GM23338 (cell line): ENCODE measurements at regions not wholly inside any gene's neighbourhood (a gene's known extent, or its start where the extent isn't known, plus 50 kb on each side); places are given as distances from the start of the nearest gene placed in this dataset.

Experiments
- ATAC-seq: fragments of 200-7000 bp; cut with Tn5 transposase; 3 replicates; pipeline ENCODE4 v1.9.1; 2020
- DNase-seq: peaks from one replicate; pipeline ENCODE4 v3.0.0-alpha.2; 2015; ENCODE audit warnings: low spot score
- H2AFZ ChIP-seq: fragments of 200-600 bp; sonication (generic); 2 replicates; pipeline ENCODE4 v1.8.0; 2016; ENCODE audit warnings: antibody characterized with exemption, mild to moderate bottlenecking, moderate library complexity
- H3F3A ChIP-seq: fragments of 200-600 bp; sonication (generic); replicated peaks from 2 replicates; pipeline ENCODE4 v1.8.0; 2017; ENCODE audit warnings: antibody characterized with exemption, mixed run types, low read depth
- H3K27ac ChIP-seq: fragments of 200-600 bp; sonication (generic); 2 replicates; pipeline ENCODE4 v1.6.1; 2016; ENCODE audit warnings: low read depth
- H3K27me3 ChIP-seq: fragments of 200-600 bp; sonication (generic); 2 replicates; pipeline ENCODE4 v1.8.0; 2016; ENCODE audit warnings: mild to moderate bottlenecking, mixed run types, moderate library complexity; ENCODE audit not compliant: insufficient read depth
- H3K36me3 ChIP-seq: fragments of 200-600 bp; sonication (generic); 2 replicates; pipeline ENCODE4 v1.8.0; 2016; ENCODE audit warnings: mild to moderate bottlenecking; ENCODE audit not compliant: insufficient read depth
- H3K4me1 ChIP-seq: fragments of 200-600 bp; sonication (generic); 2 replicates; pipeline ENCODE4 v1.8.0; 2016; ENCODE audit warnings: mild to moderate bottlenecking, moderate library complexity; ENCODE audit not compliant: insufficient read depth
- H3K4me2 ChIP-seq: fragments of 200-600 bp; sonication (generic); 2 replicates; pipeline ENCODE4 v1.7.1; 2017; ENCODE audit warnings: mixed run types
- H3K4me3 ChIP-seq: fragments of 200-600 bp; sonication (generic); 2 replicates; pipeline ENCODE4 v1.6.1; 2016; ENCODE audit warnings: mixed run types
- H3K79me2 ChIP-seq: fragments of 200-600 bp; sonication (generic); replicated peaks from 2 replicates; pipeline ENCODE4 v1.8.0; 2017; ENCODE audit warnings: mild to moderate bottlenecking; ENCODE audit not compliant: insufficient read depth
- H3K9me2 ChIP-seq: fragments of 200-600 bp; sonication (generic); 2 replicates; pipeline ENCODE4 v1.8.0; 2017; ENCODE audit not compliant: insufficient read depth
- H4K20me1 ChIP-seq: fragments of 200-600 bp; sonication (generic); replicated peaks from 2 replicates; pipeline ENCODE4 v1.8.0; 2017; ENCODE audit warnings: mild to moderate bottlenecking; ENCODE audit not compliant: insufficient read depth
- H3K27ac Mint-ChIP-seq: 2 replicates; pipeline ENCODE4 v1.8.0; 2020; ENCODE audit warnings: inconsistent platforms, mild to moderate bottlenecking, moderate library complexity, mixed read lengths
- H3K27me3 Mint-ChIP-seq: 3 replicates; pipeline ENCODE4 v1.8.0; 2022; ENCODE audit warnings: low read depth, mild to moderate bottlenecking, moderate library complexity, mixed read lengths, inconsistent platforms; ENCODE audit not compliant: insufficient read depth, poor library complexity
- H3K36me3 Mint-ChIP-seq: 3 replicates; pipeline ENCODE4 v1.8.0; 2021; ENCODE audit warnings: low read depth, mild to moderate bottlenecking, inconsistent platforms, moderate library complexity, mixed read lengths
- H3K4me1 Mint-ChIP-seq: 3 replicates; pipeline ENCODE4 v1.8.0; 2020; ENCODE audit warnings: mild to moderate bottlenecking, inconsistent platforms, mixed read lengths
- H3K4me3 Mint-ChIP-seq: 3 replicates; pipeline ENCODE4 v1.8.0; 2021; ENCODE audit warnings: moderate library complexity, mild to moderate bottlenecking, inconsistent platforms, mixed read lengths
- H3K9me3 Mint-ChIP-seq: 3 replicates; pipeline ENCODE4 v1.8.0; 2020; ENCODE audit warnings: moderate library complexity, mild to moderate bottlenecking, inconsistent platforms, mixed read lengths
- CREB1 ChIP-seq: fragments of 250-450 bp; sonication (Bioruptor Pico); IDR thresholded peaks from 2 replicates; pipeline ENCODE4 v1.5.0; 2020; ENCODE audit warnings: low read depth, mild to moderate bottlenecking, moderate library complexity
- CTCF ChIP-seq, 2 experiments: fragments of 200-600 bp in 1 of 2; sonication (generic) in 1 of 2; conservative IDR thresholded peaks; 2 replicates each; pipeline versions ENCODE4 v1.5.1 to v1.6.1; 2016 to 2017; ENCODE audit warnings: antibody characterized with exemption in 2 of 2, low read depth in 2 of 2, mild to moderate bottlenecking in 2 of 2, moderate library complexity in 1 of 2
- ETS1 ChIP-seq: IDR thresholded peaks from 2 replicates; pipeline ENCODE4 v1.6.1; 2016; ENCODE audit warnings: antibody characterized with exemption
- EZH2 ChIP-seq: fragments of 200-600 bp; sonication (generic); IDR thresholded peaks from one replicate; pipeline ENCODE4 v1.8.0; 2017; ENCODE audit warnings: antibody characterized with exemption, mild to moderate bottlenecking, low read depth; ENCODE audit not compliant: unreplicated experiment
- NANOG ChIP-seq: IDR thresholded peaks from 2 replicates; pipeline ENCODE4 v1.6.1; 2016; ENCODE audit warnings: antibody characterized with exemption, borderline replicate concordance
- REST ChIP-seq: IDR thresholded peaks from one replicate; pipeline ENCODE4 v1.6.1; 2018; ENCODE audit warnings: antibody characterized with exemption; ENCODE audit not compliant: unreplicated experiment
- STAT1 ChIP-seq: IDR thresholded peaks from one replicate; pipeline ENCODE4 v1.6.1; 2016; ENCODE audit warnings: antibody characterized with exemption; ENCODE audit not compliant: unreplicated experiment
- ZNF114 ChIP-seq: fragments of 250-450 bp; sonication (Bioruptor Pico); IDR thresholded peaks from 2 replicates; pipeline ENCODE4 v1.5.0; 2020; ENCODE audit warnings: mild to moderate bottlenecking, moderate library complexity
- ZNF462 ChIP-seq: fragments of 250-450 bp; sonication (Bioruptor Pico); IDR thresholded peaks from 2 replicates; pipeline ENCODE4 v1.5.0; 2020; ENCODE audit warnings: mild to moderate bottlenecking, moderate library complexity

- H3K27me3 Mint-ChIP-seq = peaks cover 5% of the 10 kb centered on the region
- Histone ChIP-seq H4K20me1 (no peaks in the 10 kb centered on the region), H2AFZ (no peak overlapping the region), H3K9me2 (no peaks in the 10 kb centered on the region), H3K27ac (no peak overlapping the region), H3K36me3 (no peaks in the 10 kb centered on the region), H3K79me2 (no peaks in the 10 kb centered on the region), H3K4me2 (no peak overlapping the region), H3K27me3 (no peaks in the 10 kb centered on the region), H3K4me3 (no peak overlapping the region), H3K4me1 (no peaks in the 10 kb centered on the region; the same call in 1 of the 2 replicates), H3F3A (no peaks in the 10 kb centered on the region)
- peaks cover 18% of the 10 kb centered on the region for H3K9me3 Mint-ChIP-seq
- no peaks in the 10 kb centered on the region for H3K36me3 Mint-ChIP-seq
- no peak overlapping the region for H3K4me3 Mint-ChIP-seq
- DNase-seq = no peak
- no peak for ATAC-seq
- no peak overlapping the region for H3K27ac Mint-ChIP-seq
- peaks cover 7% of the 10 kb centered on the region for H3K4me1 Mint-ChIP-seq
- no peak for TF ChIP-seq EZH2
Measured at GRCh38 chr10:132468651-132469050, 68.9 kb upstream of the INPP5A start.

- Mint-ChIP-seq H3K27ac (no peak overlapping the region), H3K27me3 (peaks cover 5% of the 10 kb centered on the region), H3K4me3 (no peak overlapping the region), H3K9me3 (peaks cover 18% of the 10 kb centered on the region), H3K36me3 (no peaks in the 10 kb centered on the region), H3K4me1 (peaks cover 7% of the 10 kb centered on the region)
- no peak overlapping the region for H3K4me3 ChIP-seq
- H3K79me2 ChIP-seq = no peaks in the 10 kb centered on the region
- no peaks in the 10 kb centered on the region for H3K9me2 ChIP-seq
- no peak for ATAC-seq
- H3K27me3 ChIP-seq = no peaks in the 10 kb centered on the region
- no peaks in the 10 kb centered on the region for H4K20me1 ChIP-seq
- no peak for DNase-seq
- H3K4me2 ChIP-seq = no peak overlapping the region
- no peaks in the 10 kb centered on the region; the same call in 1 of the 2 replicates for H3K4me1 ChIP-seq
- no peaks in the 10 kb centered on the region for H3K36me3 ChIP-seq
- no peak overlapping the region for H2AFZ ChIP-seq
- no peaks in the 10 kb centered on the region for H3F3A ChIP-seq
- no peak overlapping the region for H3K27ac ChIP-seq
- TF ChIP-seq ETS1 = no peak
- TF ChIP-seq CTCF (conservative IDR thresholded peaks at IDR 0.05; ENCODE audit: low read depth in 2 of 2) = no peak
- TF ChIP-seq REST = no peak
- TF ChIP-seq STAT1 = no peak
- TF ChIP-seq ZNF114 (CRISPR knock-in tag) = no peak
- no peak for TF ChIP-seq CREB1 (CRISPR knock-in tag)
- TF ChIP-seq NANOG = no peak
- no peak for TF ChIP-seq ZNF462 (CRISPR knock-in tag)
Measured at GRCh38 chr10:132469197-132469884, 68.2 kb upstream of the INPP5A start.
